A673 (cell line): ENCODE measurements at regions not wholly inside any gene's neighbourhood (a gene's known extent, or its start where the extent isn't known, plus 50 kb on each side); places are given as distances from the start of the nearest gene placed in this dataset.

ENCODE experiments used
- CTCF ChIP-seq: fragments of 300-800, 200-600 bp; sonication (generic); conservative IDR thresholded peaks from 2 replicates; pipeline ENCODE4 v1.5.1; 2017; ENCODE audit warnings: low read depth, mild to moderate bottlenecking, antibody characterized with exemption, low read length, moderate library complexity, mixed read lengths
- EZH2 ChIP-seq: fragments of 200-600 bp; sonication (generic); IDR thresholded peaks from 2 replicates; pipeline ENCODE4 v1.6.1; 2017; ENCODE audit warnings: borderline replicate concordance, low read depth, mild to moderate bottlenecking, mixed read lengths, antibody characterized with exemption, low read length; ENCODE audit not compliant: poor library complexity, severe bottlenecking

GRCh38 chr6:44636561-44637248, 249.2 kb downstream of the CDC5L start:
- TF ChIP-seq CTCF (no peak), EZH2 (no peak)
